ENCODE measurements at regions not wholly inside any gene's neighbourhood (a gene's known extent, or its start where the extent isn't known, plus 50 kb on each side); places are given as distances from the start of the nearest gene placed in this dataset.

- TF ChIP-seq CTCF (conservative IDR thresholded peaks at IDR 0.05): no peak
- TF ChIP-seq EZH2 (IDR thresholded peaks at IDR 0.05; ENCODE audit: low read depth): no peak
These were observed 199.3 kb upstream of the GOLIM4 start for GRCh38 chr3:168295027-168295426.

Measured in PC-9 (cell line).